Amniotic stem cell (primary cell): ENCODE measurements at regions not wholly inside any gene's neighbourhood (a gene's known extent, or its start where the extent isn't known, plus 50 kb on each side); places are given as distances from the start of the nearest gene placed in this dataset.
A peak's percentile ranks its signal among the peaks of the same experiment; 100 is the strongest.
"Not testable (repeated sequence)": the region's sequence is repeated elsewhere in the genome, so short reads cannot be mapped to it uniquely, and the experiment has no call there.

Source experiments
- DNase-seq: peaks from one replicate; lab custom pipeline; 2025; lab: John Stamatoyannopoulos, UW

GRCh38 chr2:150135223-150135883, 352.1 kb downstream of the RND3 start:
- DNase-seq = no peak

DNA sequence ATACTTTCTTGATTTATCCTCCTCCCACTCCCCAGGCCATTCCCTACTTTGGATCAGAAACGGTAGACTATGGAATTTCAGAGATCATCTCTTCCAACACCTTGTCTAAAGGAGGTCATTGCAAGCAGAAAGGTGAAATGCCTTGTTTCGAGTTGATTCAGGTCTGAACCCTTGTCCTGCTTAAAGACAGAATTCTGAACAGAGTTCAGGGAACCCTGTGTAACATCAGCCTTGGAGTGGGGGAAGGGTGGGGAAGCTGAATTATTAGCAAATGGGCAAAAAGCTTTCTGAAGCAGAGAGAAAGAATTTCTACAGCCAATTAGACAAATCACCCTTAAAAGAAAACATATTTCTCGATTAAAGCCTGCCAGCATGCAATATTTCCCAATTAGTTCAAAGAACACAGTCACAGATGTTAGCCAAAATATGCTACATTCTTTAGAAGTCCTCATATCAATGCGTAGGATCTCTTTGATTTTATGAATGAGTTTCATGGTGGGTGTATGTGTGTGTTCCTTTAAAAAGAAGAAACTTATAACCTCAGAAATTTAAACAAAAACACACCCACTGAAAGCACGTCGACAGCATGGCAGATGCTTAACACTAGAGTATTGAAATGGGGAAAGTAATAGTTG, 353.1 kb downstream of the RND3 start:
- DNase-seq = no peak

GRCh38 chr2:150133623-150134022, 353.8 kb downstream of the RND3 start:
- DNase-seq = peak; percentile 68

DNA sequence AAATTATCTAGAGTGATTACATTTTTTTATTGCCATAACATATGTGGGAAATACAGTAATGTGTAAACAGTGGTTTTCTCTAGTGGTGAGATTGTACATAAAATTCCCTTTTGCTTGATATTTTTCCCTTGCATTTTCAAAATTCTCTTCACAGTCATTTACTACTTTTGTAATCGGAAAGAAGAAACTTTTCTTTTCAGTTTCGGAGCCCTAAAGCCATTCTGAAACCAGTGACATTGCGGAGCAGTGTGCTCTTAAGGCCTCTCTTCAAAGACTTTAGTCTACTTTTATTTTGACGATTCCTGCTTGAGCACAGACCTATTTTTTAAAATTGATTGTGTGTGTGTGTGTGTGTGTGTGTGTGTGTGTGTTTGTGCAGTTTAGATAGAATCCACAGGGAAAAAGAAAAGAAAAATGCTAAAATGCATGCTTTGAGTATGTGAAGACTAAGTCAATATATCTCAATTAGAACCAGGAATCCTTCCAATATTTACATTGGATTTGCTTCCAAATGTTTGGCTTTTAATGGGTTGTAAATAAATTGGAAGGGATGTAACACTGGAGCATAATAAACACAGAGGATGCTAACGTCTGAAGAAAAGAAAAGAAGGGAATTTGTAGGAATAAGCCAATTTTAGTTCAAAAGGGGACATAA, 357.4 kb downstream of the RND3 start:
- DNase-seq = no peak

GRCh38 chr2:150127995-150128394, 359.5 kb downstream of the RND3 start:
- no peak for DNase-seq

GRCh38 chr2:150127346-150127990, 360.0 kb downstream of the RND3 start:
- no peak for DNase-seq

- DNase-seq = no peak
These were observed 360.6 kb downstream of the RND3 start for GRCh38 chr2:150126839-150127238.

GRCh38 chr2:150126143-150126740, 361.2 kb downstream of the RND3 start:
- no peak for DNase-seq

DNA sequence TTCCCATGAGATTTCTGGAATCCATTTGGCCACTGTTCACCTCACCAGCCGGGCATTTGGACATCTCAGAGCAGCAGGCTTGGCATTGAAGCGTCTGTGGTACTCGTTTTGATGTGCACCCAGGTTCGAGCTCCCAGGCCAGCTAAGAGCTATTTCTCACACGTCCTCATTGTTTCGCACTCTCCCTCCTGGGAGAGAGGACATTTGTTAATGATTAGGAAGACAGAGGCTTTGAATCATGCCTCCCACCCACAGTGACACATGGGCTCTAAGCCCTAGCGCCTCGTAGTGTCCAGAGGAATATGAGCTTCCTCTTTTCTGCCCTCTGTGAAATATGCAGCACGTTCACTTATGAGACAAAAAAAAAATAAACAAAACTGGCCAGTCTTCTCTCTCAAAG, 361.8 kb downstream of the RND3 start:
- DNase-seq = no peak

GRCh38 chr2:150125188-150125587, 362.3 kb downstream of the RND3 start:
- no peak for DNase-seq

DNA sequence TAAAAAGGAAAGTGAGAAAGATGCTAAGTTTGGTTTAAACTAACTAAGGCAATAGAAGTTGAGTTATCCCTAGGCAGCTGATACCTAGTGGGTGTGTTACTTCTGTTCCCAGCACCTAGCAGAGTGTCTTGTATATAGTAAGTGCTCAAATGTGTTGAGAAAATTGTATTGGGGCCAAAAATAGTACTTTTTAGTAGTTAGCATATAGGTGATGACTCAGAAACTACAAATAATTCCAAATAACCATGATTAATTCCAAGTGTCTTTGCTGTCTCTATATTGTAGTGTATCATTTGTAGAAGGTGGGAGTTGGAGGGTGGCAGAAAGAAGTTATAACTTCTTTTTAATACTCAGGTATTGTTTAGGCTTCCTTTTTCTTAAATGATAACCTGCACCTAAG, 362.7 kb downstream of the RND3 start:
- no peak for DNase-seq

GRCh38 chr2:150122871-150123613, 364.4 kb downstream of the RND3 start:
- DNase-seq = no peak

DNA sequence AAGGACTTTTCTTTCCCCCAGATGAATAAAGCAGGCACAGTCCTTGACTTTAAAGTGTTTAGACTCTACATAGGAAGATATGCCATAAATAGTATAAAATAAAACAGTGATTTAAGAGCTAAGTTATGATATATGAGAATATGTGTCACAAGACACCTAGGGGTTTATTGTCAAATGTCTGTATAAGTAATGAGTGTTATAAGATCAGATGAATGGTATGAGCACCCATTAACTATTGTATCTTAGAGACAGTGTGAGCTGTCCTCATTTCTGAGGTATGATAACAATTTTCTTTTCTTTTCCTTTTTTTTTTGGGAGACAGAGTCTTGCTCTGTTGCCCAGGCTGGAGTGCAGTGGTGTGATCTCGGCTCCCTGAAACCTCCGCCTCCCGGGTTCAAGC, 365.3 kb downstream of the RND3 start:
- no peak for DNase-seq

DNA sequence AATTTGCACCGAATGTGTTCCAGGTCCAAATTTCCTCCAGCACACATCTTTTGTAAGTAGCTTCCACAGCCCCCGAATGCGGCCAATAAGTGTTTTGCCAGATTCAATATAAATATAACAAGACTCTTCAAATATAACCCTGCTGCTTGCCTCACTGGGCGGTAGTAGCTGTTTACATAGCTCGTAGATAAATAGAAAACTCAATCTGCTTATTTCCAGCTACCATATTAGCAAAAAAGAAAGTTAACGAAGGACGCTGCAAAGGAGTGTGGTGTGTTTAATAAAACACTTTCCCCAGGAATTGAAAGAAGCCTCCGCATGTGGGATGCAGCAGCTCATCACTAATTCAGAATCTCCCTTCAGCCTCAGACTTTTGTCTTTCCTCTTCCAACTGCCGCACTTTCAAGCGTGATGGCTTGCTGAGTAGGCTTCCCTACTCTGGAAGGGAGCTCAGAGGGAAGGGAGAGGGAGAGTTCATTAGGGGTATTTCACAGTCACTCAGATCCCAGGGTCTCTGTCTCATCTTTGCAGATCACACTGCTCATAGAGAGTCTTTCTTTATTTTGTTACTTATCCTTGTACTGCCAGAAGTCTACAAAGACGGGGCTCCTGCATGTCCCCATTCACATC, 367.0 kb downstream of the RND3 start:
- DNase-seq = no peak

DNA sequence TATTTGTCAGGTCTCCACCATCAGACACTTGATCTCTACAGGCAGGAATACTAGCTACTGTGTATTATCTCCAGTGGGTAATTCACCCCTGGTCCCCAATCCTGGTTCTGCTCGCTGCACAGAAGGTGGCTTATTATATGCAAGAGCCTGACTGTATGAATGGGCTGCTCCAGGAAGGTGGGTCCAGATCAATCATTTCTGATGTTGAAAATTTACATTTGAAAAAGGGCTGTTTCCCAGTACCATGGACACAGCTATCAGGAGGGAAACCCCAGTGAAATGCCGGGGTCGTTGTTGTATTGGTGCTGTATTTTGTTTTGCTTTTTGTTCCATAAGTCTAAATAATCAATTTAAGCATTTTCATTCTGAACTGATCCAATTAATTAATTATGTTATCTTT, 367.6 kb downstream of the RND3 start:
- DNase-seq = no peak

DNA sequence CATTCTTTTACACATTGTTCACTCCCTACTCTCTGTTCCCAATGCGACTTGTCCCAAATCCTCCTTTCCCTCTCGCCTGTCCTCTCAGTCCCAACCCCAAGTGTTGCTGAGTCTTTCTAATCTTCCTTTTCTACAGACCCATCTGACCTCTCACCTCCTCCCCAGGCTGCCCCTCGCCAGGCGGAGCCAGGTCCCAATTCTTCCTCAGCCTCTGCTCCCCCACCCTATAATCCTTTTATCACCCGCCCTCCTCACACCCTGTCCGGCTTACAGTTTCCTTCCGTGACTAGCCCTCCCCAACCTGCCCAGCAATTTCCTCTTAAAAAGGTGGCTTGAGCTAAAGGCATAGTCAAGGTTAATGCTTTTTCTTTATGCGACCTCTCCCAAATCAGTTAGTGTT, 373.4 kb downstream of the RND3 start:
- not testable (repeated sequence) for DNase-seq

GRCh38 chr2:150110548-150110947, 376.9 kb downstream of the RND3 start:
- DNase-seq = no peak

- DNase-seq = no peak
These were observed 377.6 kb downstream of the RND3 start for GRCh38 chr2:150109912-150110311.

DNA sequence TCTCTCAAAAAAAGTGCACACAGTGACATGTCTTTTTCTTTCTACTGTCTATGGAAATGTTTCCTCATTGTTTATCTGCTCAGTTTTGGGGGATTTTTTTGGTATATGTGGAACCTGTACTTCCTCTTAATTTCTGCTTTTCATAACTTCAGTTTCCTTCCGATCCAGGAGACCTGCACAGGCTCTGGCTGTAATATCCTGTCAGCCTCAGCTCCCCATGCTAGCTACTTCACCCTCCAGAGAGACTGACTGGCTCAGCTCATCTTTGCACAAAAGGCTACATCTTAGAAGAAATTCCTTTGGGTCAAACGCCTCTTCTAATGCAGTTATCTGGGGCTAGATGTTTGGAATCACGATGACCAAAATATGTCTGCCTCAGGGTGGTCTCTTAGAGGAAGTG, 378.4 kb downstream of the RND3 start:
- DNase-seq = no peak

- DNase-seq = no peak
These were observed 379.7 kb downstream of the RND3 start for GRCh38 chr2:150107816-150108215.

GRCh38 chr2:150107170-150107569, 380.3 kb downstream of the RND3 start:
- no peak for DNase-seq
